CD14-positive monocyte (primary cell): ENCODE measurements at regions not wholly inside any gene's neighbourhood (a gene's known extent, or its start where the extent isn't known, plus 50 kb on each side); places are given as distances from the start of the nearest gene placed in this dataset.

Experiments used
- DNase-seq, 3 donors: peaks; one replicate each; pipeline ENCODE4 v3.0.0-alpha.2; 2011 to 2022
- H2AFZ ChIP-seq: 2 replicates; pipeline ENCODE4 v1.6.0; 2012; ENCODE audit warnings: mild to moderate bottlenecking, low read depth, low read length, inconsistent platforms; ENCODE audit not compliant: insufficient read depth, poor library complexity, severe bottlenecking
- H3K27ac ChIP-seq, 2 donors: 1 replicate in 1 of 2; 2 replicates in 1 of 2; pipeline ENCODE4 v1.5.1; 2012 to 2013; ENCODE audit warnings: low read length in 2 of 2, control low read depth in 1 of 2, inconsistent platforms in 1 of 2, low read depth in 1 of 2, mild to moderate bottlenecking in 1 of 2
- H3K27me3 ChIP-seq, 2 donors: one replicate each; pipeline versions ENCODE4 v1.6.0 to v1.6.1; 2011 to 2013; ENCODE audit warnings: low read length in 2 of 2; ENCODE audit not compliant: control insufficient read depth in 2 of 2, insufficient read depth in 2 of 2
- H3K36me3 ChIP-seq, 2 donors: replicated peaks in 1 of 2; 1 replicate in 1 of 2; 2 replicates in 1 of 2; pipeline versions ENCODE4 v1.5.1 to v1.6.1; 2012 to 2013; ENCODE audit warnings: low read length in 2 of 2, control low read depth in 1 of 2, inconsistent platforms in 1 of 2, mild to moderate bottlenecking in 1 of 2; ENCODE audit not compliant: insufficient read depth in 2 of 2, control insufficient read depth in 1 of 2
- H3K4me1 ChIP-seq, 2 donors: 1 replicate in 1 of 2; 2 replicates in 1 of 2; pipeline versions ENCODE4 v1.5.1 to v1.6.1; 2012 to 2013; ENCODE audit warnings: low read length in 2 of 2, control low read depth in 1 of 2, inconsistent platforms in 1 of 2, mild to moderate bottlenecking in 1 of 2, moderate library complexity in 1 of 2; ENCODE audit not compliant: insufficient read depth in 2 of 2, control insufficient read depth in 1 of 2
- H3K4me2 ChIP-seq: replicated peaks from 2 replicates; pipeline ENCODE3; 2012; ENCODE audit warnings: low read length, moderate library complexity, mild to moderate bottlenecking; ENCODE audit not compliant: poor library complexity, severe bottlenecking; ENCODE audit errors: extremely low read depth
- H3K4me3 ChIP-seq, 3 experiments: fragments of 200-600 bp in 1 of 3; sonication (generic) in 1 of 3; replicated peaks in 1 of 3; 1 replicate in 2 of 3; 2 replicates in 1 of 3; pipeline ENCODE4 v1.5.1; 2011 to 2013; ENCODE audit warnings: low read length in 3 of 3, mild to moderate bottlenecking in 3 of 3, control low read depth in 2 of 3, low read depth in 2 of 3, inconsistent platforms in 1 of 3, moderate library complexity in 1 of 3
- H3K79me2 ChIP-seq: 2 replicates; pipeline ENCODE4 v1.6.0; 2012; ENCODE audit warnings: mild to moderate bottlenecking, control low read depth, inconsistent platforms, low read length, moderate library complexity; ENCODE audit not compliant: insufficient read depth
- H3K9ac ChIP-seq: 2 replicates; pipeline ENCODE4 v1.6.0; 2017; ENCODE audit warnings: low read length, mild to moderate bottlenecking; ENCODE audit not compliant: insufficient read depth, poor library complexity, severe bottlenecking
- H3K9me3 ChIP-seq, 2 donors: replicated peaks in 1 of 2; 1 replicate in 1 of 2; 2 replicates in 1 of 2; pipeline versions ENCODE4 v1.5.1 to v1.6.1; 2012 to 2013; ENCODE audit warnings: low read length in 2 of 2, control low read depth in 1 of 2; ENCODE audit not compliant: control insufficient read depth in 1 of 2, insufficient read depth in 1 of 2
- H4K20me1 ChIP-seq: 2 replicates; pipeline ENCODE4 v1.6.0; 2012; ENCODE audit warnings: mild to moderate bottlenecking, low read length, control low read depth, moderate library complexity; ENCODE audit not compliant: insufficient read depth
- H3K27ac Mint-ChIP-seq, 7 donors: one replicate each; pipeline ENCODE4 v1.8.0; 2020; ENCODE audit warnings: mild to moderate bottlenecking in 7 of 7, mixed read lengths in 7 of 7, moderate library complexity in 6 of 7, inconsistent platforms in 2 of 7
- H3K27me3 Mint-ChIP-seq, 3 donors: one replicate each; pipeline ENCODE4 v1.8.0; 2021 to 2022; ENCODE audit warnings: low read depth in 3 of 3, mild to moderate bottlenecking in 3 of 3, mixed read lengths in 3 of 3, moderate library complexity in 3 of 3, inconsistent platforms in 1 of 3
- H3K36me3 Mint-ChIP-seq, 2 donors: one replicate each; pipeline ENCODE4 v1.8.0; 2020; ENCODE audit warnings: mixed read lengths in 2 of 2, inconsistent platforms in 1 of 2, mild to moderate bottlenecking in 1 of 2
- H3K4me1 Mint-ChIP-seq: one replicate; pipeline ENCODE4 v1.8.0; 2020; ENCODE audit warnings: mild to moderate bottlenecking, mixed read lengths
- H3K4me3 Mint-ChIP-seq, 2 donors: one replicate each; pipeline ENCODE4 v1.8.0; 2020; ENCODE audit warnings: mild to moderate bottlenecking in 2 of 2, mixed read lengths in 2 of 2, moderate library complexity in 1 of 2
- H3K9me3 Mint-ChIP-seq, 7 donors: one replicate each; pipeline ENCODE4 v1.8.0; 2020 to 2022; ENCODE audit warnings: mixed read lengths in 7 of 7, mild to moderate bottlenecking in 6 of 7, moderate library complexity in 6 of 7, inconsistent platforms in 2 of 7
- WGBS: methylation state at CpG from one replicate; pipeline ENCODE4 v1.1.5; 2013; ENCODE audit warnings: missing lambda C conversion rate; ENCODE audit not compliant: insufficient coverage; 5-methylcytosine and 5-hydroxymethylcytosine counted together
- intact Hi-C, 2 donors: fragments of 100-400 bp; cut with micrococcal nuclease; formaldehyde crosslinking; loops; one replicate each; pipeline versions ENCODE4 v1.15.0 to v1.15.1; 2023
- TF ChIP-seq, protein P1 (sequence below): fragments of 200-600 bp; IDR thresholded peaks from one replicate; pipeline ENCODE4 v1.8.0; 2022; ENCODE audit warnings: antibody characterized with exemption, mild to moderate bottlenecking

GRCh38 chr3:64861684-64862083 lies 173.9 kb upstream of the ADAMTS9 start:
- no peaks in the 10 kb centered on the region for H3K4me1 ChIP-seq
- Mint-ChIP-seq H3K27me3 (no peaks in the 10 kb centered on the region), H3K36me3 (no peaks in the 10 kb centered on the region), H3K4me1 (no peaks in the 10 kb centered on the region), H3K4me3 (no peak overlapping the region), H3K9me3 (peaks cover 0 to 4% (median 2%) of the 10 kb centered on the region in 7 donors), H3K27ac (no peak overlapping the region)
- H3K4me2 ChIP-seq, result no peak overlapping the region
- no peaks in the 10 kb centered on the region for H3K27me3 ChIP-seq
- H3K9ac ChIP-seq, result no peak overlapping the region
- H3K36me3 ChIP-seq, result no peaks in the 10 kb centered on the region
- H3K27ac ChIP-seq, result no peak overlapping the region
- intact Hi-C loops, result no loop called here
- TF ChIP-seq, protein P1, sequence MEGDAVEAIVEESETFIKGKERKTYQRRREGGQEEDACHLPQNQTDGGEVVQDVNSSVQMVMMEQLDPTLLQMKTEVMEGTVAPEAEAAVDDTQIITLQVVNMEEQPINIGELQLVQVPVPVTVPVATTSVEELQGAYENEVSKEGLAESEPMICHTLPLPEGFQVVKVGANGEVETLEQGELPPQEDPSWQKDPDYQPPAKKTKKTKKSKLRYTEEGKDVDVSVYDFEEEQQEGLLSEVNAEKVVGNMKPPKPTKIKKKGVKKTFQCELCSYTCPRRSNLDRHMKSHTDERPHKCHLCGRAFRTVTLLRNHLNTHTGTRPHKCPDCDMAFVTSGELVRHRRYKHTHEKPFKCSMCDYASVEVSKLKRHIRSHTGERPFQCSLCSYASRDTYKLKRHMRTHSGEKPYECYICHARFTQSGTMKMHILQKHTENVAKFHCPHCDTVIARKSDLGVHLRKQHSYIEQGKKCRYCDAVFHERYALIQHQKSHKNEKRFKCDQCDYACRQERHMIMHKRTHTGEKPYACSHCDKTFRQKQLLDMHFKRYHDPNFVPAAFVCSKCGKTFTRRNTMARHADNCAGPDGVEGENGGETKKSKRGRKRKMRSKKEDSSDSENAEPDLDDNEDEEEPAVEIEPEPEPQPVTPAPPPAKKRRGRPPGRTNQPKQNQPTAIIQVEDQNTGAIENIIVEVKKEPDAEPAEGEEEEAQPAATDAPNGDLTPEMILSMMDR, result no peak
- no peak overlapping the region for H2AFZ ChIP-seq
- no peak for DNase-seq
- H3K4me3 ChIP-seq, result no peak overlapping the region
- WGBS, result 90% methylated on average over 3 of the region's 3 CpGs
- H4K20me1 ChIP-seq, result no peaks in the 10 kb centered on the region
- peaks cover 4 to 7% of the 10 kb centered on the region in 2 donors for H3K9me3 ChIP-seq
- no peaks in the 10 kb centered on the region for H3K79me2 ChIP-seq

DNA sequence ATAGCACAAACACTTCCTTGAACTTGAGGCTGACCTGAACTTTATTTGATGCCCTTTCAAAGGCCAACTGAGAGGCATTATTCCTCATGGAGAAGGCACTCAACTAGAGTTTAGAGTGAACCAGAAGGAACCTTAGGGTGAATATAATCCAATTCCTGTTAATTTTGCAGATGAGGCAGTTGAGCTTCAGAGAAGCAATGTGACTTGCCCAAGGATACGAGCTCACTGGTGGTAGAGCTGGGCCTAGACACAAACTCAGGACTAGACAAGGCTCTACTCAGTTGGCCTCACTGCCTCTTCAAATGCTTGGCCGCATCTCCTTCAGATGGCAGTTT lies 172.7 kb upstream of the ADAMTS9 start:
- Histone ChIP-seq H3K27me3 (no peaks in the 10 kb centered on the region), H3K36me3 (no peaks in the 10 kb centered on the region), H3K4me1 (no peaks in the 10 kb centered on the region), H3K27ac (no peak overlapping the region), H2AFZ (no peak overlapping the region), H3K9ac (no peak overlapping the region), H3K4me3 (no peak overlapping the region), H3K9me3 (peaks cover 4 to 7% of the 10 kb centered on the region in 2 donors), H3K79me2 (no peaks in the 10 kb centered on the region), H4K20me1 (no peaks in the 10 kb centered on the region), H3K4me2 (no peak overlapping the region)
- TF ChIP-seq, protein P1, result no peak
- Mint-ChIP-seq H3K36me3 (no peaks in the 10 kb centered on the region), H3K27ac (no peak overlapping the region), H3K4me1 (no peaks in the 10 kb centered on the region), H3K4me3 (no peak overlapping the region), H3K9me3 (peaks cover 0 to 4% (median 2%) of the 10 kb centered on the region in 7 donors), H3K27me3 (no peaks in the 10 kb centered on the region)
- intact Hi-C loops, result no loop called here
- WGBS, result 79% methylated on average over 2 of the region's 2 CpGs
- no peak for DNase-seq
